SK-N-SH treated with all-trans-retinoic acid at 6 μM for 48 hours (cell line): ENCODE measurements at regions not wholly inside any gene's neighbourhood (a gene's known extent, or its start where the extent isn't known, plus 50 kb on each side); places are given as distances from the start of the nearest gene placed in this dataset.

Experiments used
- ATAC-seq: fragments of 200-7000 bp; cut with Tn5 transposase; 3 replicates; pipeline ENCODE4 v1.9.1; 2020; ENCODE audit warnings: mild to moderate bottlenecking, moderate library complexity
- ARNTL ChIP-seq: fragments of 450-650 bp; formaldehyde crosslinking; IDR thresholded peaks from 2 replicates; pipeline ENCODE4 v1.5.0; 2020; ENCODE audit warnings: low read depth, mild to moderate bottlenecking, moderate library complexity, borderline replicate concordance
- BACH2 ChIP-seq: fragments of 250-450 bp; sonication (Bioruptor Pico); IDR thresholded peaks from 2 replicates; pipeline ENCODE4 v1.9.0; 2021; ENCODE audit warnings: mild to moderate bottlenecking, borderline replicate concordance
- CREB5 ChIP-seq: fragments of 250-450 bp; sonication (Bioruptor Pico); IDR thresholded peaks from 2 replicates; pipeline ENCODE4 v1.5.1; 2020; ENCODE audit warnings: low read depth, mild to moderate bottlenecking, moderate library complexity
- CSDC2 ChIP-seq: fragments of 250-450 bp; sonication (Bioruptor Pico); IDR thresholded peaks from 2 replicates; pipeline ENCODE4 v1.5.0; 2020; ENCODE audit warnings: mild to moderate bottlenecking, moderate library complexity
- ESRRG ChIP-seq: fragments of 250-450 bp; sonication (Bioruptor Pico); IDR thresholded peaks from 2 replicates; pipeline ENCODE4 v1.6.1; 2021; ENCODE audit warnings: mild to moderate bottlenecking
- ISL1 ChIP-seq: fragments of 250-450 bp; sonication (Bioruptor Pico); IDR thresholded peaks from 2 replicates; pipeline ENCODE4 v2.1.2; 2022; ENCODE audit warnings: mild to moderate bottlenecking, moderate library complexity
- OSR1 ChIP-seq: fragments of 250-450 bp; sonication (Bioruptor Pico); IDR thresholded peaks from 2 replicates; pipeline ENCODE4 v1.8.0; 2022; ENCODE audit warnings: moderate library complexity, mild to moderate bottlenecking, inconsistent platforms
- SNAI2 ChIP-seq: fragments of 250-450 bp; sonication (Bioruptor Pico); IDR thresholded peaks from 2 replicates; pipeline ENCODE4 v1.5.0; 2020; ENCODE audit warnings: mild to moderate bottlenecking, moderate library complexity
- TCF4 ChIP-seq: fragments of 250-450 bp; sonication (Bioruptor Pico); IDR thresholded peaks from 2 replicates; pipeline ENCODE4 v1.8.0; 2021; ENCODE audit warnings: mild to moderate bottlenecking, moderate library complexity, borderline replicate concordance
- ZC3H10 ChIP-seq: fragments of 250-450 bp; sonication (Bioruptor Pico); IDR thresholded peaks from 2 replicates; pipeline ENCODE4 v1.5.1; 2021; ENCODE audit warnings: mild to moderate bottlenecking, moderate library complexity
- ZFP3 ChIP-seq: fragments of 250-450 bp; sonication (Bioruptor Pico); IDR thresholded peaks from 2 replicates; pipeline ENCODE4 v1.5.0; 2020; ENCODE audit warnings: mild to moderate bottlenecking, moderate library complexity
- ZFP30 ChIP-seq: fragments of 450-650 bp; formaldehyde crosslinking; IDR thresholded peaks from 2 replicates; pipeline ENCODE4 v1.5.0; 2022; ENCODE audit warnings: mild to moderate bottlenecking, moderate library complexity
- ZNF565 ChIP-seq: fragments of 450-650 bp; formaldehyde crosslinking; conservative IDR thresholded peaks from 2 replicates; pipeline ENCODE4 v1.5.0; 2020; ENCODE audit warnings: low read depth, mild to moderate bottlenecking, moderate library complexity
- ZNF70 ChIP-seq: fragments of 450-650 bp; formaldehyde crosslinking; IDR thresholded peaks from 2 replicates; pipeline ENCODE4 v1.5.0; 2020; ENCODE audit warnings: mild to moderate bottlenecking, moderate library complexity
- ZNF8 ChIP-seq: fragments of 450-650 bp; formaldehyde crosslinking; IDR thresholded peaks from 2 replicates; pipeline ENCODE4 v1.5.0; 2020; ENCODE audit warnings: mild to moderate bottlenecking, moderate library complexity
- TF ChIP-seq, protein P1 (sequence below): fragments of 250-450 bp; sonication (Bioruptor Pico); IDR thresholded peaks from 2 replicates; pipeline ENCODE4 v1.8.0; 2021; ENCODE audit warnings: low read depth, mild to moderate bottlenecking, moderate library complexity, borderline replicate concordance
- TF ChIP-seq, protein P2 (sequence below): fragments of 250-450 bp; sonication (Bioruptor Pico); IDR thresholded peaks from 2 replicates; pipeline ENCODE4 v1.5.1; 2021; ENCODE audit warnings: mild to moderate bottlenecking, moderate library complexity
- TF ChIP-seq, protein P3 (sequence below): fragments of 250-450 bp; sonication (Bioruptor Pico); IDR thresholded peaks from 2 replicates; pipeline ENCODE4 v1.8.0; 2020; ENCODE audit warnings: mild to moderate bottlenecking, moderate library complexity, borderline replicate concordance

DNA sequence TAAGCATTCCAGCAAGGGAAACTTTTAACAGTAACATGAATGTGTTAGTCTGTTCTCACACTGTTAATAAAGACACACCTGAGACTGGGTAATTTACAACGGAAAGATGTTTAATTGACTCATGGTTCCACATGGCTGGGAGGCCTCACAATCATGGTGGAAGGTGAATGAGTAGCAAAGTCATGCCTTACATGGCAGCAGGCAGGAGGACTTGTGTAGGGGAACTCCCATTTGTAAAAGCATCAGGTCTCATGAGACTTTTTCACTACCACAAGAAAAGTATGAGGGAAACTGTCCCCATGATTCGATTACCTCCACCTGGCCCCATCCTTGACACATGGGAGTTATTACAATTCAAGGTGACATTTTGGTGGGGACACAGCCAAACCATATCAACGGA lies 168.3 kb downstream of the PAH start:
- TF ChIP-seq ZNF70 (CRISPR knock-in tag) (no peak), SNAI2 (CRISPR knock-in tag) (no peak), ZC3H10 (CRISPR knock-in tag) (no peak), CSDC2 (CRISPR knock-in tag) (no peak), TCF4 (CRISPR knock-in tag) (no peak), ZFP3 (CRISPR knock-in tag) (no peak), BACH2 (CRISPR knock-in tag) (no peak), CREB5 (CRISPR knock-in tag) (no peak)
- TF ChIP-seq, protein P1, sequence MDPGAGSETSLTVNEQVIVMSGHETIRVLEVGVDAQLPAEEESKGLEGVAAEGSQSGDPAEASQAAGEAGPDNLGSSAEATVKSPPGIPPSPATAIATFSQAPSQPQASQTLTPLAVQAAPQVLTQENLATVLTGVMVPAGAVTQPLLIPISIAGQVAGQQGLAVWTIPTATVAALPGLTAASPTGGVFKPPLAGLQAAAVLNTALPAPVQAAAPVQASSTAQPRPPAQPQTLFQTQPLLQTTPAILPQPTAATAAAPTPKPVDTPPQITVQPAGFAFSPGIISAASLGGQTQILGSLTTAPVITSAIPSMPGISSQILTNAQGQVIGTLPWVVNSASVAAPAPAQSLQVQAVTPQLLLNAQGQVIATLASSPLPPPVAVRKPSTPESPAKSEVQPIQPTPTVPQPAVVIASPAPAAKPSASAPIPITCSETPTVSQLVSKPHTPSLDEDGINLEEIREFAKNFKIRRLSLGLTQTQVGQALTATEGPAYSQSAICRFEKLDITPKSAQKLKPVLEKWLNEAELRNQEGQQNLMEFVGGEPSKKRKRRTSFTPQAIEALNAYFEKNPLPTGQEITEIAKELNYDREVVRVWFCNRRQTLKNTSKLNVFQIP (CRISPR knock-in tag): no peak
- TF ChIP-seq, protein P2, sequence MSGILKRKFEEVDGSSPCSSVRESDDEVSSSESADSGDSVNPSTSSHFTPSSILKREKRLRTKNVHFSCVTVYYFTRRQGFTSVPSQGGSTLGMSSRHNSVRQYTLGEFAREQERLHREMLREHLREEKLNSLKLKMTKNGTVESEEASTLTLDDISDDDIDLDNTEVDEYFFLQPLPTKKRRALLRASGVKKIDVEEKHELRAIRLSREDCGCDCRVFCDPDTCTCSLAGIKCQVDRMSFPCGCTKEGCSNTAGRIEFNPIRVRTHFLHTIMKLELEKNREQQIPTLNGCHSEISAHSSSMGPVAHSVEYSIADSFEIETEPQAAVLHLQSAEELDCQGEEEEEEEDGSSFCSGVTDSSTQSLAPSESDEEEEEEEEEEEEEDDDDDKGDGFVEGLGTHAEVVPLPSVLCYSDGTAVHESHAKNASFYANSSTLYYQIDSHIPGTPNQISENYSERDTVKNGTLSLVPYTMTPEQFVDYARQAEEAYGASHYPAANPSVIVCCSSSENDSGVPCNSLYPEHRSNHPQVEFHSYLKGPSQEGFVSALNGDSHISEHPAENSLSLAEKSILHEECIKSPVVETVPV (CRISPR knock-in tag): no peak
- TF ChIP-seq, protein P3, sequence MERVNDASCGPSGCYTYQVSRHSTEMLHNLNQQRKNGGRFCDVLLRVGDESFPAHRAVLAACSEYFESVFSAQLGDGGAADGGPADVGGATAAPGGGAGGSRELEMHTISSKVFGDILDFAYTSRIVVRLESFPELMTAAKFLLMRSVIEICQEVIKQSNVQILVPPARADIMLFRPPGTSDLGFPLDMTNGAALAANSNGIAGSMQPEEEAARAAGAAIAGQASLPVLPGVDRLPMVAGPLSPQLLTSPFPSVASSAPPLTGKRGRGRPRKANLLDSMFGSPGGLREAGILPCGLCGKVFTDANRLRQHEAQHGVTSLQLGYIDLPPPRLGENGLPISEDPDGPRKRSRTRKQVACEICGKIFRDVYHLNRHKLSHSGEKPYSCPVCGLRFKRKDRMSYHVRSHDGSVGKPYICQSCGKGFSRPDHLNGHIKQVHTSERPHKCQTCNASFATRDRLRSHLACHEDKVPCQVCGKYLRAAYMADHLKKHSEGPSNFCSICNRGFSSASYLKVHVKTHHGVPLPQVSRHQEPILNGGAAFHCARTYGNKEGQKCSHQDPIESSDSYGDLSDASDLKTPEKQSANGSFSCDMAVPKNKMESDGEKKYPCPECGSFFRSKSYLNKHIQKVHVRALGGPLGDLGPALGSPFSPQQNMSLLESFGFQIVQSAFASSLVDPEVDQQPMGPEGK: no peak
- no peak for ATAC-seq

- ATAC-seq: no peak
- TF ChIP-seq OSR1 (CRISPR knock-in tag): no peak
- no peak for TF ChIP-seq ZNF70 (CRISPR knock-in tag)
- no peak for TF ChIP-seq ZNF565 (CRISPR knock-in tag)
- no peak for TF ChIP-seq ESRRG (CRISPR knock-in tag)
- no peak for TF ChIP-seq CSDC2 (CRISPR knock-in tag)
- no peak for TF ChIP-seq TCF4 (CRISPR knock-in tag)
- TF ChIP-seq, protein P2 (CRISPR knock-in tag): no peak
- TF ChIP-seq BACH2 (CRISPR knock-in tag): no peak
- TF ChIP-seq CREB5 (CRISPR knock-in tag): no peak
- TF ChIP-seq ZNF8 (CRISPR knock-in tag): no peak
- no peak for TF ChIP-seq SNAI2 (CRISPR knock-in tag)
- TF ChIP-seq ZFP30 (CRISPR knock-in tag): no peak
- TF ChIP-seq ISL1 (CRISPR knock-in tag): no peak
- no peak for TF ChIP-seq ZC3H10 (CRISPR knock-in tag)
- TF ChIP-seq, protein P1 (CRISPR knock-in tag): no peak
- TF ChIP-seq, protein P3: no peak
- TF ChIP-seq ZFP3 (CRISPR knock-in tag): no peak
- TF ChIP-seq ARNTL (CRISPR knock-in tag): no peak
Observed at GRCh38 chr12:102746963-102747362, 170.1 kb downstream of the PAH start.
